Cardiac muscle cell (in vitro differentiated cells and primary cell): ENCODE measurements at regions not wholly inside any gene's neighbourhood (a gene's known extent, or its start where the extent isn't known, plus 50 kb on each side); places are given as distances from the start of the nearest gene placed in this dataset.

Source experiments
- DNase-seq, 2 donors: peaks; one replicate each; pipeline versions ENCODE4 v3.0.0 to v3.0.0-alpha.2; 2010 to 2017; ENCODE audit warnings: low read depth in 1 of 2, low spot score in 1 of 2
- H3K27ac ChIP-seq: fragments of 200-600 bp; sonication (generic); 2 replicates; pipeline ENCODE4 v1.5.1; 2016
- H3K27me3 ChIP-seq: fragments of 200-600 bp; sonication (generic); 2 replicates; pipeline ENCODE4 v1.6.0; 2016; ENCODE audit warnings: control low read depth
- H3K36me3 ChIP-seq: fragments of 200-600 bp; sonication (generic); 2 replicates; pipeline ENCODE4 v1.5.1; 2016; ENCODE audit warnings: control low read depth
- H3K4me1 ChIP-seq: fragments of 200-600 bp; sonication (generic); 2 replicates; pipeline ENCODE4 v1.8.1; 2017; ENCODE audit warnings: low read depth, mild to moderate bottlenecking, mixed run types
- H3K4me3 ChIP-seq: fragments of 200-600 bp; sonication (generic); 2 replicates; pipeline ENCODE4 v1.5.1; 2016; ENCODE audit warnings: mild to moderate bottlenecking
- H3K9me3 ChIP-seq: fragments of 200-600 bp; sonication (generic); 2 replicates; pipeline ENCODE4 v1.5.1; 2017; ENCODE audit warnings: low read depth, mild to moderate bottlenecking, control low read depth
- CTCF ChIP-seq: IDR thresholded peaks from 2 replicates; pipeline ENCODE4 v1.5.1; 2012; ENCODE audit warnings: low read depth, mild to moderate bottlenecking, low read length

DNA sequence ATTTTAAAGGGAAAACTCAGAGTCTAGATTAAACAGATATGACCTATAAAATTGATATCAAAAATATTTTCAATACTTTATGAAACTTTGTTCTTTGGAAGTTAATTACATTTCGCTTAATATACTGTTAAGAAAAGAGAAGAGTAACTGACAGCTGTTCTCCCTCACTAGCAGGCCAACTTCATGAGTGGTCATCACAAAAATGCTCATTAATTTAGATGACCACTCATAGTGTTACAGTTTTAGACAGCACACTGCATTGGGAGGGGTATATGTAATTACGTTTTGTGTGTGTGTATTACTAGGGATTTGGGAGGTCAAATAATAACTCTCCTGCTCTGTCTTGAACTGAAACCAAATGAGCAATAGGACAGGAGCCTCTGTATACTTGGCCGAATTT is 80.2 kb upstream of the EDNRA start:
- Histone ChIP-seq H3K4me3 (no peak overlapping the region), H3K27ac (no peak overlapping the region), H3K4me1 (no peaks in the 10 kb centered on the region), H3K36me3 (no peaks in the 10 kb centered on the region), H3K9me3 (no peaks in the 10 kb centered on the region), H3K27me3 (no peaks in the 10 kb centered on the region)
- no peak for TF ChIP-seq CTCF
- no peak for DNase-seq

DNA sequence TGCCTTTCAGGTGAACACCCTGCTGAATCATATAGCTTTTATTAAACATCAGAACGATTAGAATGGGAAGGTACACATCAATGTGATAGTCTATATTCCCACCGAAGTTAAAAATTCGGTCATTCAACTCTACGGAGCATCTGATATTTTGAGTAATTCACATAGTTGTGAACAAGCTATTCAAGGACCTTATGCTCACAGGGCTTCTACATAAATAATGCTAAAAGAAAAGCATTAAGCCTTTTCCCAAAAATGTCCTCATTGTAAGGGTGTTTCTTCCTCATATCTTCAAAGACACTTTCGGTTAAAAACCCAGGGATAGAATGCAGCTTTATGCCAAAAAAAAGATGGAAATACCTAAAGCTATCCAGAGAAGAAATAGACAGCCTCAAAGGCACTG is 79.7 kb upstream of the EDNRA start:
- no peaks in the 10 kb centered on the region for H3K9me3 ChIP-seq

DNA sequence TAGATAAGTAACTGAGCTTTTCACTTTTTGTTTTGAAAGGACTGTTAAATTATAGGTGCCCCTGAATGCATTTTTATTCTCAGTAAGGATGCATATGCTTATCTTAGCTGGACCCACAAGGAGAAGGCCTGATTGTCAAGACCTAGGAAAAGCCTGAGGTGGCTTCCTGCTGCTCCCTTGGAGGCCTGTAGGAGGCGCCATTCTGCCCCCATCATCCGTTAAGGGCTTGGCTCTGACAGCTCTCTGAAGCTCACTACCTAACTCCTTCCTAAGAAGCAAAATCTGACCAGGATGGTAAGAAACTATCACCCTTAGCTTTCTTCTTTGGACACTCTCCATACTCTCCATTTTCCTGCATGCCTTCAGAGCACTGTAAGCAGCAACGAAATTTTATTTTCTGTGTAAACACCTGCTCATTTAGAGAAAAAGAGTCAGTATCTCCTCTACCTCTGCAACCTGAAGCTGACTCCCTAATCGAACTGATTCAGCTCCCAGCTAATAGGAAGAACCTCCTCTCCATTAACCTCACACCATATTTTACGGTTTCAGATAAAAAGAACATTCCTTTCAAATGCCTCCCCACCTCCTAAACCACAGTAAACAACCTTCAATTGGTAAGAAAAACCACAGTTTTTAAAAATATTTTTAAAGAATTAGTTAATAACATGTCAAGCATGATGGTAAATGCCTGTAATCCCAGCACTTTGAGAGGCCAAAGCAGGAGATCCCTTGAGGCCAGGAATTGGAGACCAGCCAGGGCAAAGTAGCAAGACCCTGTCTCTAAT is 73.4 kb upstream of the EDNRA start:
- DNase-seq, result peak in 1 of 2 donors; percentile 29

More for the DNA sequence above, 79.7 kb upstream of the EDNRA start:
- Histone ChIP-seq H3K27ac (no peak overlapping the region), H3K36me3 (no peaks in the 10 kb centered on the region), H3K27me3 (no peaks in the 10 kb centered on the region), H3K4me1 (no peaks in the 10 kb centered on the region), H3K4me3 (no peak overlapping the region)
- no peak for DNase-seq
- TF ChIP-seq CTCF, result no peak

GRCh38 chr4:147408189-147408588 is 72.7 kb upstream of the EDNRA start:
- H3K4me3 ChIP-seq, result no peak overlapping the region
- H3K36me3 ChIP-seq, result no peaks in the 10 kb centered on the region
- no peak for TF ChIP-seq CTCF
- H3K27me3 ChIP-seq, result no peaks in the 10 kb centered on the region
- DNase-seq, result peak in 1 of 2 donors; percentile 12
- H3K27ac ChIP-seq, result no peak overlapping the region
- H3K4me1 ChIP-seq, result no peaks in the 10 kb centered on the region
- no peaks in the 10 kb centered on the region for H3K9me3 ChIP-seq

More for the DNA sequence above, 73.4 kb upstream of the EDNRA start:
- H3K27me3 ChIP-seq, result no peaks in the 10 kb centered on the region
- no peak overlapping the region for H3K4me3 ChIP-seq
- no peaks in the 10 kb centered on the region for H3K4me1 ChIP-seq
- no peaks in the 10 kb centered on the region for H3K9me3 ChIP-seq
- TF ChIP-seq CTCF, result peak; percentile 42
- no peaks in the 10 kb centered on the region for H3K36me3 ChIP-seq
- no peak overlapping the region for H3K27ac ChIP-seq

DNA sequence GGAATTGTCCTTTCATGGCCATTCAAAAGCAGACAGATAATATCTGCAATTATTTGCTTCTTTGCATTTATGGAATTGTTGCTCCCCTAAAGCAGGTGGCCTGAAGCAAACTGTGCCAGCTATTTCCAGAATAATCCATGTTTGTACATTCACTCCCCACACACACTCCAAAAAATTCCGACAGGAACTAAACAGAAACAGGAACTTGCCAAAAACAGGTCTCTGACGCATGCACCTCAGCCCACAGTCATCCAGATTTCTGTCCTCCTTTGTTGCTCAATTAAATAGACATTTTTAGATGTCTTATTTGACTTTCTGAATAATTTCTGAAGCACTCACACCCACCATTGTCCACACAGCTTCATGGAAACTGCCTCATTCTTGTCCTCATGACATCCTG is 71.5 kb upstream of the EDNRA start:
- no peaks in the 10 kb centered on the region for H3K36me3 ChIP-seq
- H3K4me1 ChIP-seq, result no peaks in the 10 kb centered on the region
- no peaks in the 10 kb centered on the region for H3K9me3 ChIP-seq
- TF ChIP-seq CTCF, result no peak
- H3K27me3 ChIP-seq, result no peaks in the 10 kb centered on the region
- no peak overlapping the region for H3K27ac ChIP-seq
- H3K4me3 ChIP-seq, result no peak overlapping the region
- peak in 1 of 2 donors; percentile 57 for DNase-seq
